Endothelial cell of umbilical vein (primary cell): ENCODE measurements at regions not wholly inside any gene's neighbourhood (a gene's known extent, or its start where the extent isn't known, plus 50 kb on each side); places are given as distances from the start of the nearest gene placed in this dataset.

ENCODE experiments used
- BruUV-seq: library from RNA; stranded (reverse); fragments of 400-500 nt; replicated peaks from 2 replicates; lab custom pipeline; 2021; lab: Mats Ljungman, UMichigan
- CTCF ChIA-PET: fragments of 300-600, 350-600 bp; sonication (Branson Sonifier 250); formaldehyde crosslinking; loops from one replicate; lab custom pipeline; 2021; ENCODE audit warnings: antibody characterized with exemption, inconsistent platforms; lab: Charles Lee
- POLR2A ChIA-PET: fragments of 300-600, 350-600 bp; sonication (Branson Sonifier 250); formaldehyde crosslinking; loops from one replicate; lab custom pipeline; 2021; ENCODE audit warnings: antibody characterized with exemption, inconsistent platforms; lab: Charles Lee
- DNase-seq: peaks from one replicate; pipeline ENCODE4 v3.0.0-alpha.2; 2011; ENCODE audit warnings: low read depth, low spot score
- FAIRE-seq: peaks from 2 replicates; lab custom pipeline; 2011; peaks lifted over from hg19 to GRCh38; lab: Jason Lieb, UNC
- H2AFZ ChIP-seq: 2 replicates; pipeline ENCODE4 v1.6.0; 2012; ENCODE audit warnings: low read depth, low read length, control low read depth, inconsistent platforms
- H3K27ac ChIP-seq: 2 replicates; pipeline ENCODE4 v1.5.1; 2011; ENCODE audit warnings: low read depth, mild to moderate bottlenecking, control low read depth, low read length, moderate library complexity; ENCODE audit not compliant: insufficient read depth
- H3K27me3 ChIP-seq, 2 experiments: 2 replicates each; pipeline versions ENCODE4 v1.6.0 to v1.6.1; 2011; ENCODE audit warnings: low read length in 2 of 2, mixed read lengths in 1 of 2; ENCODE audit not compliant: control insufficient read depth in 2 of 2, insufficient read depth in 2 of 2
- H3K36me3 ChIP-seq, 2 experiments: 2 replicates in 1 of 2; 3 replicates in 1 of 2; pipeline ENCODE4 v1.5.1; 2011; ENCODE audit warnings: low read length in 2 of 2, mild to moderate bottlenecking in 1 of 2, moderate library complexity in 1 of 2; ENCODE audit not compliant: control insufficient read depth in 2 of 2, insufficient read depth in 2 of 2; ENCODE audit errors: extremely low read depth in 1 of 2
- H3K4me1 ChIP-seq: 3 replicates; pipeline ENCODE4 v1.5.1; 2011; ENCODE audit warnings: mild to moderate bottlenecking, low read length; ENCODE audit not compliant: control insufficient read depth, insufficient read depth; ENCODE audit errors: extremely low read depth
- H3K4me2 ChIP-seq: 2 replicates; pipeline ENCODE4 v1.6.1; 2011; ENCODE audit warnings: low read length, control low read depth, mixed read lengths; ENCODE audit not compliant: insufficient read depth
- H3K4me3 ChIP-seq, 3 experiments: fragments of 200-600 bp in 1 of 3; sonication (generic), shearing (Covaris generic) in 1 of 3; replicated peaks in 1 of 3; 2 replicates each; pipeline ENCODE4 v1.5.1; 2011 to 2016; ENCODE audit warnings: control low read depth in 3 of 3, low read length in 3 of 3, mild to moderate bottlenecking in 2 of 3, inconsistent platforms in 1 of 3, low read depth in 1 of 3, moderate library complexity in 1 of 3; ENCODE audit not compliant: insufficient read depth in 1 of 3
- H3K79me2 ChIP-seq: 2 replicates; pipeline ENCODE4 v1.6.0; 2012; ENCODE audit warnings: low read length, inconsistent platforms; ENCODE audit not compliant: control insufficient read depth, insufficient read depth
- H3K9ac ChIP-seq: replicated peaks from 2 replicates; pipeline ENCODE3; 2011; ENCODE audit warnings: low read length, control low read depth; ENCODE audit not compliant: insufficient read depth; ENCODE audit errors: extremely low read depth
- H3K9me1 ChIP-seq: replicated peaks from 3 replicates; pipeline ENCODE4 v1.6.0; 2011; ENCODE audit warnings: mild to moderate bottlenecking, low read length; ENCODE audit not compliant: control insufficient read depth, insufficient read depth; ENCODE audit errors: extremely low read depth
- H3K9me3 ChIP-seq: replicated peaks from 2 replicates; pipeline ENCODE4 v1.5.1; 2012; ENCODE audit warnings: low read length, inconsistent platforms; ENCODE audit not compliant: control insufficient read depth, insufficient read depth
- H4K20me1 ChIP-seq: replicated peaks from 2 replicates; pipeline ENCODE3; 2011; ENCODE audit warnings: mild to moderate bottlenecking, low read length; ENCODE audit not compliant: control insufficient read depth, insufficient read depth; ENCODE audit errors: extremely low read depth
- CTCF ChIP-seq, 2 donors: IDR thresholded peaks; 1 replicate in 1 of 2; 2 replicates in 1 of 2; pipeline ENCODE4 v1.5.1; 2011; ENCODE audit warnings: low read length in 2 of 2, mild to moderate bottlenecking in 2 of 2, moderate library complexity in 2 of 2, control low read depth in 1 of 2, inconsistent platforms in 1 of 2, low read depth in 1 of 2; ENCODE audit not compliant: insufficient read depth in 1 of 2; ENCODE audit errors: extremely low read depth in 1 of 2
- EZH2 ChIP-seq: IDR thresholded peaks from 2 replicates; pipeline ENCODE4 v1.6.1; 2012; ENCODE audit warnings: borderline replicate concordance, low read depth, mild to moderate bottlenecking, moderate library complexity, low read length, inconsistent platforms; ENCODE audit not compliant: severe bottlenecking
- FOS ChIP-seq: IDR thresholded peaks from 2 replicates; pipeline ENCODE4 v1.6.1; 2011; ENCODE audit warnings: mild to moderate bottlenecking, low read length, moderate library complexity, borderline replicate concordance; ENCODE audit not compliant: insufficient read depth
- GATA2 ChIP-seq: IDR thresholded peaks from 2 replicates; pipeline ENCODE4 v1.7.0; 2011; ENCODE audit warnings: low read depth, mild to moderate bottlenecking, moderate library complexity, mixed read lengths, low read length; ENCODE audit not compliant: insufficient read length, insufficient read depth
- JUN ChIP-seq: IDR thresholded peaks from 2 replicates; pipeline ENCODE4 v1.6.1; 2011; ENCODE audit warnings: borderline replicate concordance, low read depth; ENCODE audit not compliant: insufficient read length, insufficient read depth
- MAX ChIP-seq: IDR thresholded peaks from 2 replicates; pipeline ENCODE4 v1.6.1; 2011; ENCODE audit not compliant: insufficient read depth, insufficient read length
- MYC ChIP-seq: IDR thresholded peaks from one replicate; pipeline ENCODE4 v1.6.1; 2011; ENCODE audit warnings: mild to moderate bottlenecking, low read depth, low read length
- POLR2A ChIP-seq: IDR thresholded peaks from 2 replicates; pipeline ENCODE4 v1.6.1; 2012; ENCODE audit warnings: low read depth, mild to moderate bottlenecking, control low read depth, low read length
- POLR2AphosphoS5 ChIP-seq: IDR thresholded peaks from 2 replicates; pipeline ENCODE4 v1.6.1; 2012; ENCODE audit warnings: low read depth, mild to moderate bottlenecking, control low read depth, low read length, moderate library complexity; ENCODE audit not compliant: insufficient read depth
- dilution Hi-C: fragments of 300-500 bp; cut with MboI; formaldehyde crosslinking; loops from one replicate; pipeline ENCODE4 v1.15.0; 2019; ENCODE audit warnings: low sequenced_read_pairs; ENCODE audit not compliant: extremely low pct_ligation_motif_present
- intact Hi-C: fragments of 100-400 bp; cut with micrococcal nuclease; formaldehyde crosslinking; loops from one replicate; pipeline ENCODE4 v1.10.0; 2022

GRCh38 chr11:116173941-116174911 lies 598.6 kb downstream of the BUD13 start:
- no peaks in the 10 kb centered on the region for H4K20me1 ChIP-seq
- DNase-seq (no peak), FAIRE-seq (no peak)
- no peak for TF ChIP-seq MYC
- no peak for TF ChIP-seq POLR2AphosphoS5
- TF ChIP-seq FOS: no peak
- TF ChIP-seq CTCF (IDR thresholded peaks at IDR 0.05; ENCODE audit: extremely low read depth in 1 of 2, insufficient read depth in 1 of 2, low read depth in 1 of 2, low read length in 2 of 2): no peak
- TF ChIP-seq MAX: no peak
- TF ChIP-seq POLR2A: no peak
- no peak for TF ChIP-seq GATA2
- no peak for TF ChIP-seq EZH2
- no peak for TF ChIP-seq JUN
- no peaks in the 10 kb centered on the region for H3K27me3 ChIP-seq
- H2AFZ ChIP-seq: no peak overlapping the region
- H3K4me1 ChIP-seq: no peaks in the 10 kb centered on the region
- ChIA-PET POLR2A (no interaction called here), CTCF (interaction anchor here (1.2 kb wide), 1 partner anchor 42 kb away, joined by 4 read pairs; no protein-coding TSS in a partner anchor)
- no peak overlapping the region for H3K9ac ChIP-seq
- H3K4me2 ChIP-seq: no peak overlapping the region
- BruUV-seq: no TSS peak
- H3K36me3 ChIP-seq: no peaks in the 10 kb centered on the region
- H3K9me3 ChIP-seq: no peaks in the 10 kb centered on the region
- H3K79me2 ChIP-seq: no peaks in the 10 kb centered on the region
- H3K27ac ChIP-seq: no peak overlapping the region
- H3K4me3 ChIP-seq: no peak overlapping the region
- H3K9me1 ChIP-seq: no peaks in the 10 kb centered on the region
- intact Hi-C loops: no loop called here
- dilution Hi-C loops: no loop called here
